ENCODE measurements at regions not wholly inside any gene's neighbourhood (a gene's known extent, or its start where the extent isn't known, plus 50 kb on each side); places are given as distances from the start of the nearest gene placed in this dataset.

DNA sequence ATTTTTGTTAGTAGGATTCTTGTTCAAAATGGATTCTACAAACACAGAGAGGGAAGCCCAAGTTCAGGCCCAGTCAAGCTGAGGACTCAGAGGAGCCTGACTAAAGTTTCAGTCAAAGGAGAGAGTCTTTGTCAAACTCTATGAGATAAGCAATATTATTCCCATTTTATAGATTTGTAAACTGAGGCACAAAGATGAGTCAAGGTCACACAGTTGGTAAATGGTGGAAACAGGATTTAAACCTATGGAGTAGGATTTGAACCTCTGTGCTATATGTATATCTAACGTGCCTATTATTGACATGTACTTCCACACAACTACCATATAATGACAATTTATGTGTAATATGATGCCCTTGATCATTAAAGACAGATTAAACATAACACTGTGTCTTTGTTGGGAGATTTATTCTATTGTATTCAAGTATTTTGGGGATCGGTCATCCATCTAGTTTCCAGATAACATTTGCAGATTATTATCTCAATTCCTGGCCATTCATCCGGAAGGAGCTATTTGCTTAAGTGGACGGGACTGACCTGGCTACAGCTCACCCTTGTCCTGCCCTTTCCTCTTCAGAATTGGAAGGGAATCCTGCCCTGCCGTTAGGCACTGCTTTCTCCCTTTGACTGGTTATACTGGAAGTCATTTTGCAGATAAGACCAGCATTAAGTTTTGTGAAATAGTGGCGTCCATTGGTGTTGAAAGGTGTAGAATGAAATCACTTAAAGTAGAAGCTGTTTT is 86.1 kb upstream of the LMO4 start (continued):
- TF ChIP-seq, protein P1, sequence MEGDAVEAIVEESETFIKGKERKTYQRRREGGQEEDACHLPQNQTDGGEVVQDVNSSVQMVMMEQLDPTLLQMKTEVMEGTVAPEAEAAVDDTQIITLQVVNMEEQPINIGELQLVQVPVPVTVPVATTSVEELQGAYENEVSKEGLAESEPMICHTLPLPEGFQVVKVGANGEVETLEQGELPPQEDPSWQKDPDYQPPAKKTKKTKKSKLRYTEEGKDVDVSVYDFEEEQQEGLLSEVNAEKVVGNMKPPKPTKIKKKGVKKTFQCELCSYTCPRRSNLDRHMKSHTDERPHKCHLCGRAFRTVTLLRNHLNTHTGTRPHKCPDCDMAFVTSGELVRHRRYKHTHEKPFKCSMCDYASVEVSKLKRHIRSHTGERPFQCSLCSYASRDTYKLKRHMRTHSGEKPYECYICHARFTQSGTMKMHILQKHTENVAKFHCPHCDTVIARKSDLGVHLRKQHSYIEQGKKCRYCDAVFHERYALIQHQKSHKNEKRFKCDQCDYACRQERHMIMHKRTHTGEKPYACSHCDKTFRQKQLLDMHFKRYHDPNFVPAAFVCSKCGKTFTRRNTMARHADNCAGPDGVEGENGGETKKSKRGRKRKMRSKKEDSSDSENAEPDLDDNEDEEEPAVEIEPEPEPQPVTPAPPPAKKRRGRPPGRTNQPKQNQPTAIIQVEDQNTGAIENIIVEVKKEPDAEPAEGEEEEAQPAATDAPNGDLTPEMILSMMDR (conservative IDR thresholded peaks at IDR 0.05; ENCODE audit: low read depth in 2 of 2) = no peak
- TF ChIP-seq, protein P2, sequence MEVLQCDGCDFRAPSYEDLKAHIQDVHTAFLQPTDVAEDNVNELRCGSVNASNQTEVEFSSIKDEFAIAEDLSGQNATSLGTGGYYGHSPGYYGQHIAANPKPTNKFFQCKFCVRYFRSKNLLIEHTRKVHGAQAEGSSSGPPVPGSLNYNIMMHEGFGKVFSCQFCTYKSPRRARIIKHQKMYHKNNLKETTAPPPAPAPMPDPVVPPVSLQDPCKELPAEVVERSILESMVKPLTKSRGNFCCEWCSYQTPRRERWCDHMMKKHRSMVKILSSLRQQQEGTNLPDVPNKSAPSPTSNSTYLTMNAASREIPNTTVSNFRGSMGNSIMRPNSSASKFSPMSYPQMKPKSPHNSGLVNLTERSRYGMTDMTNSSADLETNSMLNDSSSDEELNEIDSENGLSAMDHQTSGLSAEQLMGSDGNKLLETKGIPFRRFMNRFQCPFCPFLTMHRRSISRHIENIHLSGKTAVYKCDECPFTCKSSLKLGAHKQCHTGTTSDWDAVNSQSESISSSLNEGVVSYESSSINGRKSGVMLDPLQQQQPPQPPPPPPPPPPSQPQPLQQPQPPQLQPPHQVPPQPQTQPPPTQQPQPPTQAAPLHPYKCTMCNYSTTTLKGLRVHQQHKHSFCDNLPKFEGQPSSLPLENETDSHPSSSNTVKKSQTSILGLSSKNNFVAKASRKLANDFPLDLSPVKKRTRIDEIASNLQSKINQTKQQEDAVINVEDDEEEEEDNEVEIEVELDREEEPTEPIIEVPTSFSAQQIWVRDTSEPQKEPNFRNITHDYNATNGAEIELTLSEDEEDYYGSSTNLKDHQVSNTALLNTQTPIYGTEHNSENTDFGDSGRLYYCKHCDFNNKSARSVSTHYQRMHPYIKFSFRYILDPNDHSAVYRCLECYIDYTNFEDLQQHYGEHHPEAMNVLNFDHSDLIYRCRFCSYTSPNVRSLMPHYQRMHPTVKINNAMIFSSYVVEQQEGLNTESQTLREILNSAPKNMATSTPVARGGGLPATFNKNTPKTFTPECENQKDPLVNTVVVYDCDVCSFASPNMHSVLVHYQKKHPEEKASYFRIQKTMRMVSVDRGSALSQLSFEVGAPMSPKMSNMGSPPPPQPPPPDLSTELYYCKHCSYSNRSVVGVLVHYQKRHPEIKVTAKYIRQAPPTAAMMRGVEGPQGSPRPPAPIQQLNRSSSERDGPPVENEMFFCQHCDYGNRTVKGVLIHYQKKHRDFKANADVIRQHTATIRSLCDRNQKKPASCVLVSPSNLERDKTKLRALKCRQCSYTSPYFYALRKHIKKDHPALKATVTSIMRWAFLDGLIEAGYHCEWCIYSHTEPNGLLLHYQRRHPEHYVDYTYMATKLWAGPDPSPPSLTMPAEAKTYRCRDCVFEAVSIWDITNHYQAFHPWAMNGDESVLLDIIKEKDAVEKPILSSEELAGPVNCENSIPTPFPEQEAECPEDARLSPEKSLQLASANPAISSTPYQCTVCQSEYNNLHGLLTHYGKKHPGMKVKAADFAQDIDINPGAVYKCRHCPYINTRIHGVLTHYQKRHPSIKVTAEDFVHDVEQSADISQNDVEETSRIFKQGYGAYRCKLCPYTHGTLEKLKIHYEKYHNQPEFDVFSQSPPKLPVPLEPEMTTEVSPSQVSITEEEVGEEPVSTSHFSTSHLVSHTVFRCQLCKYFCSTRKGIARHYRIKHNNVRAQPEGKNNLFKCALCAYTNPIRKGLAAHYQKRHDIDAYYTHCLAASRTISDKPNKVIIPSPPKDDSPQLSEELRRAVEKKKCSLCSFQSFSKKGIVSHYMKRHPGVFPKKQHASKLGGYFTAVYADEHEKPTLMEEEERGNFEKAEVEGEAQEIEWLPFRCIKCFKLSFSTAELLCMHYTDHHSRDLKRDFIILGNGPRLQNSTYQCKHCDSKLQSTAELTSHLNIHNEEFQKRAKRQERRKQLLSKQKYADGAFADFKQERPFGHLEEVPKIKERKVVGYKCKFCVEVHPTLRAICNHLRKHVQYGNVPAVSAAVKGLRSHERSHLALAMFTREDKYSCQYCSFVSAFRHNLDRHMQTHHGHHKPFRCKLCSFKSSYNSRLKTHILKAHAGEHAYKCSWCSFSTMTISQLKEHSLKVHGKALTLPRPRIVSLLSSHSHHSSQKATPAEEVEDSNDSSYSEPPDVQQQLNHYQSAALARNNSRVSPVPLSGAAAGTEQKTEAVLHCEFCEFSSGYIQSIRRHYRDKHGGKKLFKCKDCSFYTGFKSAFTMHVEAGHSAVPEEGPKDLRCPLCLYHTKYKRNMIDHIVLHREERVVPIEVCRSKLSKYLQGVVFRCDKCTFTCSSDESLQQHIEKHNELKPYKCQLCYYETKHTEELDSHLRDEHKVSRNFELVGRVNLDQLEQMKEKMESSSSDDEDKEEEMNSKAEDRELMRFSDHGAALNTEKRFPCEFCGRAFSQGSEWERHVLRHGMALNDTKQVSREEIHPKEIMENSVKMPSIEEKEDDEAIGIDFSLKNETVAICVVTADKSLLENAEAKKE (CRISPR knock-in tag; IDR thresholded peaks at IDR 0.05) = no peak
- no peak for TF ChIP-seq CREB1 (CRISPR knock-in tag; IDR thresholded peaks at IDR 0.05; ENCODE audit: low read depth)

DNA sequence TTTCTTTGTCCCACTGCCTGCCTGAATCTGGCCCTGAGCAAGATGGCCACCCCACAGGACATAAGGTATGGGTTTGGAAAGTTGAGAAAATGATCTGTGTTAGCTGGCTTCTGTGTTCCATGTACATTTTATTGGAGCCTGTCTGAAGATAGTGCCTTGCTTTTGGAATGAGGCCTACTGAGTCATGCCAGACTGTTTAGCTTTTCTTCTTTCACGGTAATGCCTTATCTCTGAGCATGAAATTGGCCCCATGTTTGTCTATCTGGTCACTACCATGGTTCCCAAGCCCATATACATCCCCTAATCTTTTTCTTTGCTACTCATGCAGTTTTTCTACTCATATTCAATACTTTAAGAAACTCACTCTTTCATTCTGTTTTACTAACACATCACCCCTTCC is 85.1 kb upstream of the LMO4 start:
- H4K20me1 ChIP-seq (replicated peaks; ENCODE audit: insufficient read depth) = no peaks in the 10 kb centered on the region
- H3K27me3 ChIP-seq (ENCODE audit: insufficient read depth) = no peaks in the 10 kb centered on the region
- H3F3A ChIP-seq (replicated peaks; ENCODE audit: low read depth) = no peaks in the 10 kb centered on the region
- H3K4me1 ChIP-seq (ENCODE audit: insufficient read depth) = no peaks in the 10 kb centered on the region
- H3K36me3 Mint-ChIP-seq (ENCODE audit: low read depth) = no peaks in the 10 kb centered on the region; the same call in 1 of the 3 replicates
- H3K36me3 ChIP-seq (ENCODE audit: insufficient read depth) = no peaks in the 10 kb centered on the region
- no peak overlapping the region for H3K27ac Mint-ChIP-seq
- H3K9me2 ChIP-seq (ENCODE audit: insufficient read depth) = peaks cover 9% of the 10 kb centered on the region; the same call in 1 of the 2 replicates
- H3K9me3 Mint-ChIP-seq = peaks cover 6% of the 10 kb centered on the region; the same call in 1 of the 3 replicates
- no peak overlapping the region for H3K4me3 ChIP-seq
- H3K27me3 Mint-ChIP-seq (ENCODE audit: insufficient read depth, low read depth, poor library complexity) = peaks cover 6% of the 10 kb centered on the region
- H3K4me1 Mint-ChIP-seq = peaks cover 4% of the 10 kb centered on the region
- H2AFZ ChIP-seq = no peak overlapping the region
- DNase-seq (ENCODE audit: low spot score) = no peak
- no peak for ATAC-seq
- H3K4me3 Mint-ChIP-seq = no peak overlapping the region
- no peak overlapping the region for H3K4me2 ChIP-seq
- H3K79me2 ChIP-seq (replicated peaks; ENCODE audit: insufficient read depth) = no peaks in the 10 kb centered on the region
- H3K27ac ChIP-seq (ENCODE audit: low read depth) = no peak overlapping the region
- TF ChIP-seq, protein P3, sequence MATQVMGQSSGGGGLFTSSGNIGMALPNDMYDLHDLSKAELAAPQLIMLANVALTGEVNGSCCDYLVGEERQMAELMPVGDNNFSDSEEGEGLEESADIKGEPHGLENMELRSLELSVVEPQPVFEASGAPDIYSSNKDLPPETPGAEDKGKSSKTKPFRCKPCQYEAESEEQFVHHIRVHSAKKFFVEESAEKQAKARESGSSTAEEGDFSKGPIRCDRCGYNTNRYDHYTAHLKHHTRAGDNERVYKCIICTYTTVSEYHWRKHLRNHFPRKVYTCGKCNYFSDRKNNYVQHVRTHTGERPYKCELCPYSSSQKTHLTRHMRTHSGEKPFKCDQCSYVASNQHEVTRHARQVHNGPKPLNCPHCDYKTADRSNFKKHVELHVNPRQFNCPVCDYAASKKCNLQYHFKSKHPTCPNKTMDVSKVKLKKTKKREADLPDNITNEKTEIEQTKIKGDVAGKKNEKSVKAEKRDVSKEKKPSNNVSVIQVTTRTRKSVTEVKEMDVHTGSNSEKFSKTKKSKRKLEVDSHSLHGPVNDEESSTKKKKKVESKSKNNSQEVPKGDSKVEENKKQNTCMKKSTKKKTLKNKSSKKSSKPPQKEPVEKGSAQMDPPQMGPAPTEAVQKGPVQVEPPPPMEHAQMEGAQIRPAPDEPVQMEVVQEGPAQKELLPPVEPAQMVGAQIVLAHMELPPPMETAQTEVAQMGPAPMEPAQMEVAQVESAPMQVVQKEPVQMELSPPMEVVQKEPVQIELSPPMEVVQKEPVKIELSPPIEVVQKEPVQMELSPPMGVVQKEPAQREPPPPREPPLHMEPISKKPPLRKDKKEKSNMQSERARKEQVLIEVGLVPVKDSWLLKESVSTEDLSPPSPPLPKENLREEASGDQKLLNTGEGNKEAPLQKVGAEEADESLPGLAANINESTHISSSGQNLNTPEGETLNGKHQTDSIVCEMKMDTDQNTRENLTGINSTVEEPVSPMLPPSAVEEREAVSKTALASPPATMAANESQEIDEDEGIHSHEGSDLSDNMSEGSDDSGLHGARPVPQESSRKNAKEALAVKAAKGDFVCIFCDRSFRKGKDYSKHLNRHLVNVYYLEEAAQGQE (IDR thresholded peaks at IDR 0.05; ENCODE audit: unreplicated experiment) = no peak
- TF ChIP-seq, protein P1 (conservative IDR thresholded peaks at IDR 0.05; ENCODE audit: low read depth in 2 of 2) = no peak
- TF ChIP-seq CREB1 (CRISPR knock-in tag; IDR thresholded peaks at IDR 0.05; ENCODE audit: low read depth) = no peak
- TF ChIP-seq EZH2 (IDR thresholded peaks at IDR 0.05; ENCODE audit: low read depth, unreplicated experiment) = no peak

Measured in GM23338 (cell line).